CD1c-positive myeloid dendritic cell (primary cell): ENCODE measurements at regions not wholly inside any gene's neighbourhood (a gene's known extent, or its start where the extent isn't known, plus 50 kb on each side); places are given as distances from the start of the nearest gene placed in this dataset.
A peak's percentile ranks its signal among the peaks of the same experiment; 100 is the strongest.

Experiments used
- DNase-seq: peaks from one replicate; pipeline ENCODE4 v3.0.0-alpha.2; 2016; ENCODE audit errors: extremely low spot score

DNA sequence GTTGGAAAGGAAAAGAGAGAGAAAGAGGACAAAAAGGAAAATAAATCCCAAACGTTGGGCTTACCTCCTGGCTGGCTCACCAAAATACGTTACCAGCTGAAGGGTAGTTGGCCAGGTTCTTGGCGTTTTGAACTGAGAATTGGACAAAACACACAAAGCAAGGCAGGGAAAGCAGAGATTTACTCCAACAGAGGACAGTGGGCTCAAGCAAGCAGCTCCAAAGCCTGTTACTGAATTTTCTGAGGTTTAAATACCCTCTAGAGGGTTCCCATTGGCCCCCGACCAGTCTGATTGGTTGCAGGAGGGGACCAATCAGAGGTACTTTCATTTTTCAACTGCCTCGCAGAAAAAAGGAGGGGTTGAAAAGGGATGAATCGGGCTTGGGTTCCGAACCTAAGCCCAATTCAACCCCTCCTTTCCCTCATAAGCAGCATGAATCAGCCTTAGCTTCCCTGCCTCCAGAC is 55.6 kb upstream of the ALOX12 start:
- DNase-seq, result no peak

DNA sequence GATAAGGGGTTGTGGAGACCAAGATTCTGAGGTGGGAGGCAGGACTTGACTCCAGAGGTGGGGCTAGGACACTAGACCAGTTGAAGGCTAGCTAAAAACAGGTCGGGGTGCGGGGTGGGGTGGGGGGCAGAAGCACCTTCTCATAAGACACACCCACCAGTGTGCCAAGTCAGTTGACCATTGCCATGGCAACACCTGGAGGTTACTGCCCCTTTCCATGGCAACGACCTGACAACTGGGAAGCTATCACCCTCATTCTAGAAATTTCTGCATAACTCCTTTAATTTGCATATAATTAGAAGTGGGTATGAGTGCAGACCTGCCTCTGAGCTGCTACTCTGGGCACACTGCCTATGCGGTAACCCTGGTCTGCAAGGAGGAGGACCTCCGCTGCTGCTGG is 53.9 kb upstream of the ALOX12 start:
- no peak for DNase-seq

DNA sequence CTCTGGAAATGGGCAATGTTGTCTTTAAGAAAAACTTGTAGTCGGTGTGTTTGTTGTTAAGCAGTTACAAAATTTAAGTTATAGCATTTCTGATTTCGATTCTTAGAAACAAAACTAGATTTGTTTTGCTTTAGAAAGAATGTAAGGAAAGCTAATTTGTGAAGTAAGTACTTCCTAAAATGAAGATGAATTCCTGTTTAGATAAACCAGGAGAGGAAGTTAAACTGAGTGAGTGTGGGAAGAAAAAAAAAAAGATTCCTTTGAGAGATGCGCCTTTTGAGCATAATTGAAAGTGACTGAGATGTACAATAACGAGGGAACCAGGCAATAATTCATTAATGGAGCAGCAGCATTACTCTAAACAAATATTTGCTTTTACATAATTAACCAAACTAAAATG is 52.4 kb upstream of the ALOX12 start:
- peak; percentile 51 for DNase-seq
